GM12891 (cell line): ENCODE measurements at regions not wholly inside any gene's neighbourhood (a gene's known extent, or its start where the extent isn't known, plus 50 kb on each side); places are given as distances from the start of the nearest gene placed in this dataset.

Experiments
- POLR2AphosphoS5 ChIP-seq: IDR thresholded peaks from 2 replicates; pipeline ENCODE4 v1.6.1; 2011; ENCODE audit warnings: low read depth, low read length, control low read depth
- TAF1 ChIP-seq: IDR thresholded peaks from 2 replicates; pipeline ENCODE4 v1.6.1; 2011; ENCODE audit warnings: low read depth, low read length, control low read depth

- no peak for TF ChIP-seq POLR2AphosphoS5
- TF ChIP-seq TAF1 = no peak
Measured at GRCh38 chr1:14190508-14190907, 408.0 kb upstream of the KAZN start.
